ENCODE measurements at regions not wholly inside any gene's neighbourhood (a gene's known extent, or its start where the extent isn't known, plus 50 kb on each side); places are given as distances from the start of the nearest gene placed in this dataset.

DNA sequence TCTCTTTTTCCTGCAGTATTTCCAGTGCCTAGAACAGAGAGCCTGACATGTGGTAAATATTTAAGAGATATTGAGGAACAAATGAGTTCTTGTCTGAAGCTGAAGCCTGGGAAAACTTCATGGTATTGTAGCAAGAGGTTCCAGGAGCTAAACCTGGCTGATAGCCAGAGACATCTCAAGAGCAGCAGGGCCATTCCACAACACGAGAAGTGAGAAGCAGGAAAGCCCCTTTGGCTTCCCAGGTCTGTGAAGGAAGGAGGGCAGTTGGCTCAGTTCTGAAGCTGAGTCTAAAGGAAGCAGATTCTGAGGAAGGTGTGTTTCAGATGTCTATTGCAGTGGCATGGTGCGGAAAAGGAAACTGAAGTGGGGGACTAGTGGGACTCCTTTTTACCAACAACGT is 63.8 kb upstream of the FAM204A start:
- TF ChIP-seq EP300 (IDR thresholded peaks at IDR 0.05; ENCODE audit: low read depth) (no peak), CTCF (IDR thresholded peaks at IDR 0.05) (no peak)
